ENCODE measurements at regions not wholly inside any gene's neighbourhood (a gene's known extent, or its start where the extent isn't known, plus 50 kb on each side); places are given as distances from the start of the nearest gene placed in this dataset.

- DNase-seq = no peak
- no peak overlapping the region for H3K27ac Mint-ChIP-seq
- no peaks in the 10 kb centered on the region for H3K9me3 ChIP-seq (ENCODE audit: control insufficient read depth, low read length, poor library complexity, severe bottlenecking)
- H3K4me3 Mint-ChIP-seq = no peak overlapping the region
- no peak for ATAC-seq
- H3K4me1 Mint-ChIP-seq = no peaks in the 10 kb centered on the region
- no peaks in the 10 kb centered on the region for H3K27me3 Mint-ChIP-seq
- H3K36me3 Mint-ChIP-seq (ENCODE audit: low read depth) = no peaks in the 10 kb centered on the region
These were observed 239.1 kb downstream of the TRIB2 start for GRCh38 chr2:12955864-12956263.

GRCh38 chr2:12957251-12957650 lies 240.5 kb downstream of the TRIB2 start:
- no peak for ATAC-seq
- Mint-ChIP-seq H3K4me1 (no peaks in the 10 kb centered on the region), H3K27me3 (no peaks in the 10 kb centered on the region), H3K36me3 (ENCODE audit: low read depth) (no peaks in the 10 kb centered on the region), H3K27ac (no peak overlapping the region), H3K4me3 (no peak overlapping the region)
- no peak for DNase-seq
- no peaks in the 10 kb centered on the region for H3K9me3 ChIP-seq (ENCODE audit: control insufficient read depth, low read length, poor library complexity, severe bottlenecking)

DNA sequence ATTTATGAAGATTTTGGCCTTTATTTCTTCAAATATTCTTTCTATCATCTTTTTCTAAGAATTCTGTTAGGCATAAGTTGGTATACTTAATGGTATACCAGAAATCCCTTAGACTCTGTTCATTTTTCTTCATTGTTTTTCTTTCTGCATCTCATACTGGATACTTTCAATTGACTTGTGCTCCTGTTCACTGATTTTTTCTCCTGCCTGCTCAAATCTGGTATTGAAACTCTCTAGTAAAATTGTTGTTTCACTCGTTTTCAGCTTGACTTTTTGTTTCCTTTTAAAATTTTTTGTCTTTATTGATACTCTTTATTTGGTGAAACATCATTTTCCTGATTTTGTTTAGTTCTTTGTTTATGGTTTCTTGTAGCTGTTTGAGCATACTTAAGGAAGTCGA lies 243.2 kb downstream of the TRIB2 start:
- peaks cover 2% of the 10 kb centered on the region for H3K4me1 Mint-ChIP-seq
- DNase-seq = no peak
- no peak overlapping the region for H3K27ac Mint-ChIP-seq
- peaks cover 2% of the 10 kb centered on the region for H3K36me3 Mint-ChIP-seq (ENCODE audit: low read depth)
- no peaks in the 10 kb centered on the region for H3K27me3 Mint-ChIP-seq
- H3K9me3 ChIP-seq (ENCODE audit: control insufficient read depth, low read length, poor library complexity, severe bottlenecking) = no peaks in the 10 kb centered on the region
- ATAC-seq = no peak
- no peak overlapping the region for H3K4me3 Mint-ChIP-seq

DNA sequence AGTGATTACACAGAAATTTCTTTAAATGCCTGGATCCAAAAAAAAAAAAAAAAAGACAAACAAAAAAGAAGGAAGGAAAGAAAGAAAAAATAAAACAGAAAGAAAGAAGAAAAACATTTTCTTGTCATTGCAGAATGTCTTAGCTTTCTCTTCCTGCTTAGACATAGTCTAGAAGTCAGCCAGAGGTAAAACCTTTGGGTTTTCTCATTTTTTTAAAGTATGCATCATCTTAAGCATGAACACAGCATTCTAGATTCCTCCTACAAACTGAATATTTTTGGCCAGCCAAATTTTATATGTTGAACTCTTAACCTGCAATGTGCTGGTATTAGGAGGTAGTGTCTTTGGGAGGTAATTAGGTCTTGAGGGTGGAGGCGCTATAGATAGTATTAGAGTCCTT lies 243.9 kb downstream of the TRIB2 start:
- no peaks in the 10 kb centered on the region for H3K9me3 ChIP-seq (ENCODE audit: control insufficient read depth, low read length, poor library complexity, severe bottlenecking)
- Mint-ChIP-seq H3K4me1 (peaks cover 5% of the 10 kb centered on the region), H3K4me3 (no peak overlapping the region), H3K27me3 (no peaks in the 10 kb centered on the region), H3K36me3 (ENCODE audit: low read depth) (peaks cover 2% of the 10 kb centered on the region), H3K27ac (no peak overlapping the region)
- DNase-seq = no peak
- ATAC-seq = no peak

DNA sequence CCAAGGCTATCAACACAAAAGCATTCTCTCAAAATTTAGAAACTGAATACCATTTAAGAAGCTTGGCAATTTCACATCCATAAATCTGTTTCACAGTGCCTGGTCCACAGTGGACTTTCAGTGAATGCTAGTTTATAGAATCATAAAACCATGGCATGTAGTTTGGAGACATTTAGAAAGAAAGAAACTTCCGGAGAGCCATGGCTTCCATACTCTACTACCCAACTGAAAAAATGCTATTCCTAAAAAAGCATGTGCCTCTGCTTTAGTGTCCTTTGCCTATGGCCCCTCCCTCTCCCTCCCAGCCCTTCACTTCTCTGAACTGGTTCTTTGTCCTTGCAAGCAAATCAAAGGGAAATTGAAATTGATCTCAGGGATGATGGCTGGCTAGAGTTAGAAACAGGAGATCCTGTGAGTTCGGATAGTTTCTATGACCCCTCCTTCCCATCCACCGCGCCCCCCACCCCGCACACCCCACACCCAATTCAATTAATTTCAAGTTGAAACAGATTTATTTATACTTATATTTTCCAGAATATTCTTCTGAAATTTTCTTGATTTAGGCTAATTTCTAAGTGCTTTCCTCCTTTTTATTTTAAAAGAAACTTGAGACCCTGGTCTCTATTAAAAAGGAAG lies 248.3 kb downstream of the TRIB2 start:
- H3K27ac Mint-ChIP-seq = no peak overlapping the region
- ATAC-seq (no peak), DNase-seq (no peak)
- H3K27me3 Mint-ChIP-seq = no peaks in the 10 kb centered on the region
- H3K4me3 Mint-ChIP-seq = peak overlapping the region; percentile 0
- H3K9me3 ChIP-seq (ENCODE audit: control insufficient read depth, low read length, poor library complexity, severe bottlenecking) = no peaks in the 10 kb centered on the region
- H3K4me1 Mint-ChIP-seq = peaks cover 14% of the 10 kb centered on the region
- H3K36me3 Mint-ChIP-seq (ENCODE audit: low read depth) = peaks cover 2% of the 10 kb centered on the region

GRCh38 chr2:12965540-12966269 lies 249.0 kb downstream of the TRIB2 start:
- peaks cover 14% of the 10 kb centered on the region for H3K4me1 Mint-ChIP-seq
- ATAC-seq (peak; percentile 80), DNase-seq (no peak)
- H3K36me3 Mint-ChIP-seq (ENCODE audit: low read depth) = peaks cover 2% of the 10 kb centered on the region
- peak overlapping the region; percentile 39 for H3K27ac Mint-ChIP-seq
- no peaks in the 10 kb centered on the region for H3K9me3 ChIP-seq (ENCODE audit: control insufficient read depth, low read length, poor library complexity, severe bottlenecking)
- no peaks in the 10 kb centered on the region for H3K27me3 Mint-ChIP-seq
- H3K4me3 Mint-ChIP-seq = peak overlapping the region; percentile 0

DNA sequence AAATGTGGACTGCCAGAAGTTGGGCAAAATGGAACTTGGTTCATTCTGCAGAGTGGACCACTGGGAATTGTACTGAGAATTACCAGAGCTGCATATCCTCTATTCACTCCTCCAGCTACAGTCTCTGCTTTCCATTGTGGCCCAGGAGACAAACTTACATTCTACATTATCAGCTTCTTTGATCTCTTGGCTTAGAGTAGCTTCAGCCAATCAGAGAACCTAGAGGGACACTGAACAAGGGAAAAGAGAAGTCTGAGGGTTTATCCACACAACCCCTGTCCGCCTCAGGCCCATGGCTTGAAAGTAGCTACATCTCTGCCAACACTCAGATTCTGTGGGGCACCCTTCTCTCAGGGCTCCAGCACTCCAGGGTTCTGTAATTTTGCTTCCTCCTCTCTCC lies 251.1 kb downstream of the TRIB2 start:
- Mint-ChIP-seq H3K27me3 (no peaks in the 10 kb centered on the region), H3K4me3 (no peak overlapping the region), H3K4me1 (peaks cover 14% of the 10 kb centered on the region), H3K36me3 (ENCODE audit: low read depth) (peaks cover 2% of the 10 kb centered on the region), H3K27ac (no peak overlapping the region)
- no peak for DNase-seq
- no peaks in the 10 kb centered on the region for H3K9me3 ChIP-seq (ENCODE audit: control insufficient read depth, low read length, poor library complexity, severe bottlenecking)
- no peak for ATAC-seq

GRCh38 chr2:12968399-12968798 lies 251.7 kb downstream of the TRIB2 start:
- Mint-ChIP-seq H3K4me3 (no peak overlapping the region), H3K4me1 (peaks cover 14% of the 10 kb centered on the region), H3K36me3 (ENCODE audit: low read depth) (peaks cover 2% of the 10 kb centered on the region), H3K27ac (no peak overlapping the region), H3K27me3 (no peaks in the 10 kb centered on the region)
- DNase-seq (no peak), ATAC-seq (no peak)
- no peaks in the 10 kb centered on the region for H3K9me3 ChIP-seq (ENCODE audit: control insufficient read depth, low read length, poor library complexity, severe bottlenecking)

DNA sequence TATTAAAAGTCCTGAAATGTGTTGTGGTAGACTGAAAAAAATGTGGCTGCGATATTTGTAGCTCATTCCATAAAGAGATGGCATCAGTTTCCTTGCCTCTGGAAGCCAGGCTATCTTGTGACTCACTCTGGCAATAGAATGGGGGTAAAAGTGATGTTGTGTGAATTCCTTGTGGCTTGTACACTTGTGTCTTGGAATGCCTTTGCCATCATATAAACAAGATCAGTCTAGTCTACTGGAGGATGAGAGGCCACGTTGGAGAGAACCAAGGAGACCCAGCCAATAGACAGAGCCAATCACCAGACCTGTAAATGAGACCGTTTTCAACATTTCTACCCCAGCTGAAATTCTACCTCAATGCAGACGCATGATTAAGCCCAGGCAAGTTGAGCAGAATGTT lies 254.1 kb downstream of the TRIB2 start:
- Mint-ChIP-seq H3K4me1 (peaks cover 7% of the 10 kb centered on the region), H3K4me3 (no peak overlapping the region), H3K27ac (no peak overlapping the region), H3K27me3 (peaks cover 10% of the 10 kb centered on the region), H3K36me3 (ENCODE audit: low read depth) (no peaks in the 10 kb centered on the region)
- DNase-seq (no peak), ATAC-seq (no peak)
- H3K9me3 ChIP-seq (ENCODE audit: control insufficient read depth, low read length, poor library complexity, severe bottlenecking) = no peaks in the 10 kb centered on the region

DNA sequence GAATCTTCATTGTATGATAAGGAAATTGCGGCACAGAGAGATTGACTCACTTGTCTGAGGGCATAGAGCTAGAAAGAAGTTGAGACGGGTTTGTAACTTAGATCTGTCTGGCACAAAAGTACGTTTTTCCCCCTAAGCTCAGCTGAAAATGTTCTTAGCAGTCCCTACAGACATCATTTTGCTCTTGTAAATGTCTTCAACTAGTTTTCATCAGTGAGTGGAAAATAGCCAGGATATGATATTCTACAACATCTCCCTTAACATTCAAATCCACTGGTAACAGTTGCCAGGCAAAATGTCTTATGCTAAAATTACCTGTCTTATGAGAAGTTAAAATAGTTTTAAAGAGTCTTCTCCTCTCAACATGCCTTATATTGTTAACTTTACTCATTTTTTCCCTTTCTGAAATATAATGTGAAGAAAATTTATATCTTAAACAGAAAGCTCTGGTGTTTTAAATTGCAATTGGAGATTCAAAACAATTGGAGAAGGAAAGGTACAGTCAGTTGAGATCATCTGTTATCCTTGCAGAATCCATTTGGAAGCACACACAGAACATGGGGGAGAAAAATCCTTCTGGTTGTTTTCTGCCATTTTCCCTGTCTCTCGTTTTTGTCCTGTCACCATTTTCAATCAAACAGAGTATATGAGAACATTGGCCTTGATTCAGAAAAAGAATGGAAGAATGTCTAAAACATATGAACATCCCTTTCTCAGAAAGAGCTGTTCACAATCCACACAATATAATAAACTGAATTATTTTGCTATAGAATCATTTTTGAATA lies 255.0 kb downstream of the TRIB2 start:
- no peak overlapping the region for H3K4me3 Mint-ChIP-seq
- no peaks in the 10 kb centered on the region for H3K36me3 Mint-ChIP-seq (ENCODE audit: low read depth)
- peaks cover 10% of the 10 kb centered on the region for H3K27me3 Mint-ChIP-seq
- no peak overlapping the region for H3K27ac Mint-ChIP-seq
- no peaks in the 10 kb centered on the region for H3K9me3 ChIP-seq (ENCODE audit: control insufficient read depth, low read length, poor library complexity, severe bottlenecking)
- DNase-seq (no peak), ATAC-seq (no peak)
- peaks cover 5% of the 10 kb centered on the region for H3K4me1 Mint-ChIP-seq

- no peak overlapping the region for H3K27ac Mint-ChIP-seq
- ATAC-seq = no peak
- peaks cover 10% of the 10 kb centered on the region for H3K27me3 Mint-ChIP-seq
- H3K4me3 Mint-ChIP-seq = no peak overlapping the region
- H3K36me3 Mint-ChIP-seq (ENCODE audit: low read depth) = peaks cover 3% of the 10 kb centered on the region
- no peaks in the 10 kb centered on the region for H3K9me3 ChIP-seq (ENCODE audit: control insufficient read depth, low read length, poor library complexity, severe bottlenecking)
- DNase-seq = no peak
- H3K4me1 Mint-ChIP-seq = no peaks in the 10 kb centered on the region
These were observed 261.5 kb downstream of the TRIB2 start for GRCh38 chr2:12978066-12978835.

GRCh38 chr2:12979066-12979465 lies 262.3 kb downstream of the TRIB2 start:
- peaks cover 10% of the 10 kb centered on the region for H3K27me3 Mint-ChIP-seq
- no peaks in the 10 kb centered on the region for H3K4me1 Mint-ChIP-seq
- DNase-seq = no peak
- H3K27ac Mint-ChIP-seq = no peak overlapping the region
- no peak overlapping the region for H3K4me3 Mint-ChIP-seq
- ATAC-seq = no peak
- no peaks in the 10 kb centered on the region for H3K9me3 ChIP-seq (ENCODE audit: control insufficient read depth, low read length, poor library complexity, severe bottlenecking)
- H3K36me3 Mint-ChIP-seq (ENCODE audit: low read depth) = peaks cover 3% of the 10 kb centered on the region

DNA sequence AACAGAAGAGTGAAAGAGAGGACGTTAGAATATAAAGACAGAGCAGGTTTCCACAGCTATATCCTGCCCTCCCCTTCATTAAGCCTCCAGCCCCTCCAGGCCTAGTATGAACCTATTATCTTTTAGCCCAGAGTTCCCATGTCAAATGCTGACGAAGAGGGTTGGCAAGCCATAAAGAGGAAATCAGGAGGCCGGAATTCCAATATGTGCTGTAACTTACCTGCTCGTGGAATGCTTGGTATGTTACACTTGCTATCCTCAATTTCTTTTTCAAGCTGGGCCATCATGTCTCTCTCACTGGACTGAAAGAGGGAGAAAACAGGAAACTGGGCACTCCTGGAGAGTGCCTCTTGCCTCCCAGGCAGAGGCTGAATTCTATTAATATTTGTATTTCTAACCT lies 264.1 kb downstream of the TRIB2 start:
- peaks cover 3% of the 10 kb centered on the region for H3K36me3 Mint-ChIP-seq (ENCODE audit: low read depth)
- peaks cover 7% of the 10 kb centered on the region for H3K27me3 Mint-ChIP-seq
- no peak overlapping the region for H3K4me3 Mint-ChIP-seq
- no peak overlapping the region for H3K27ac Mint-ChIP-seq
- no peaks in the 10 kb centered on the region for H3K9me3 ChIP-seq (ENCODE audit: control insufficient read depth, low read length, poor library complexity, severe bottlenecking)
- ATAC-seq = no peak
- peaks cover 3% of the 10 kb centered on the region for H3K4me1 Mint-ChIP-seq
- no peak for DNase-seq
